C1 segment of cervical spinal cord (tissue), 14 donors: ENCODE measurements at regions not wholly inside any gene's neighbourhood (a gene's known extent, or its start where the extent isn't known, plus 50 kb on each side); places are given as distances from the start of the nearest gene placed in this dataset.

Source experiments
- DNase-seq, 14 donors: peaks; one replicate each; lab custom pipeline; 2025; lab: John Stamatoyannopoulos, UW

DNA sequence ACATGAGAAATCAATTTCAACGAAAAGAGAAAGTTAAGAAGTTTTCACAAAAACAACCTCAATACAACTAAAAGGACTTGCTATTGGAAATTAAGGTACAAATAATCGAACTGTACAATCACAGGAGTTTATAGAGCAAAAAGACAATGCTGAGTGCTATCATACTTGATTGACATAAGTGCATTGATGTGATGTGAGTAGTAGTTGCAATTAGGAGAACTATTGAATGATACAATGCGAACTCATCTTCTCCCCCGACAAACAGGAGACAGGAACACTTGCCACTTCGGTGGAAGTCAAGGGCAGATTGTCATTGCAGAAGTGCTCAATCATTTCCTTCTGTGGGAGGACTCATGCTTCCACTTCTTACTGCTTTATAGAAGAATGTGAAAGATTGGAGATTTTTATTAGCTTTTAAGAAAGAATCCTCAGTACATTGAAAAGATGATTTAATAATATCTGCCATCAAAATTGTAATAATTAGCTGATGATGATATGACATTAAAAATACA, 276.6 kb upstream of the MPDZ start:
- no peak for DNase-seq

DNA sequence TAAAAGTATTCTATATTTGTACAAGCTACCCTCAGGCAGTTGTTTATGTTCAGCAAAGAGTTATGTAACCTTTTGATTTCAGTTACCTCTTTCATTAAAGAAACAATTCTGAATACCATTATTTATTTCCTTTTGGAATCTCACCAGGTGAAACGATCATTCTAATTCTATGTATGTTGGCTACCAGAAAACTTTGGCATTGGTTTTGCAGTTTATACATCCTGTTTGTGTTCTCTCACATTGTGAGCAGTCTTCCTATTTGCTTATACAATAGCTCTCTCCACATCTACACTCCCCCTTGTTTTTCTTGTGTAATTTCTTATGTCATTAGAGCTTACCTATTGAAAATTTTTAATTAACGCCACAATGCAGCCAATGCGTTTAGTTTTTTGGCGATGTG, 276.0 kb upstream of the MPDZ start:
- DNase-seq: no peak

DNA sequence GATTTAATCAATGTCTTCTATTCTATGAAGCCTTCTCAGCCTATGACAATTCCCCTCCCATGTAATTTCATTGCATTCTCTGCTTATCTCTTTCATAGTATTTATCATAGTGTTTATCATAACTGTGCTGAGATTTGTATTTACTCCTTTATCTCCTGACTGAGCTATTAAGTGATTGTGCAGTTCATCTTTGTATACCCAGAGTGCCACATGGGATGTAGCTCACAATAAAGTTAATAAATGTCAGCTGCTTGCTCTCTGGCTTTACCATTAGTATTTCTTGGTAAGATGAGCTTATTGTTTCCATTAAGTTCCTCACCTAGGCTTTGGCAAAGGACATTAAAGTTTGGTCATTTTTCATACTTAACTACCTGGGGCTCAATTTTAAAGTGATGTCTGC, 275.1 kb upstream of the MPDZ start:
- no peak for DNase-seq

DNA sequence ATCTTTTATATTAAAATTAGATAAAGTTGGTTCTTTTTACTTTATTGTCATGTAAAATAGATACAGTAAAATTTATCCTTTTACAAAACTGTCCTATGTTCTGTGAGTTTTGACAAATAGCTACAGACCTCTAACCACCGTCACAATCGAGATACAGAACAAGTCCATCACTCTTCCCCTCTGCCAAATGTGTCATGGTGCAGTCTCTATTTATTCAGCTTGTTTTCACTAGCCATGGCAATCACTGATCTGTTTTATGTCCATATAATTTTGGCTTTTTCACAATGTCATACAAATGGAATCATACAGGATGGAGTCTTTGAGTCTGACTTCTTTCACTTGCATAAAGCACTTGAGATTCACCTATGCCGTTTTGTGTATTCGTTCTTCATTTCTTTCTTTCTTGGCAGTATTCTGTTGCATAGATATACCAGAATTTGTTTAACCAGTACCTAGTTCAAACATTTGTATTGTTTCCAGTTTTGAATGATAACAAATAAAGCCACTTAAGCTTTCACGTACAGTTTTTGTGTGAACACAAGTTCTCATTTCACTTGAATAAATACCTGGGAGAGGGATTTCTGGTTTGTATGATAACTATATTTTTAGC, 273.2 kb upstream of the MPDZ start:
- DNase-seq: no peak

DNA sequence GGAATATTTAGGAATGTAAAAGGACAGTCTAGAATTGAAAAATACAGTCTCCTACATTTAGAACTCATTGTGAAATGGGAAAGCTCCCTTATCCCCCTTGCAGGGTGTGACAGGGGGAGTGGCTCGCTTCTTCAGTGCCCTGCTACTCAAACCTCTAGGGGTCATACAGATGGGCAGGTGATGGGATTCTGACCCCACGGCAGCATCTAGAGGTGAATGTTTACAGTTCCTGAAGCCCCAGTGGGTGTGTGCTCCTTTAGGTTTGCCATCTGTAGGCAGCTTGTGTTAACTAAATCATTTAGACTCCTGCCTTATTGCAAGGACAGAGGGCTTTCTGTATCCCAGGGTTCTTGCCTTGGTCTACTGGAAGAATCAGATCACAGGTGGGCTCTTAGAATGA, 271.0 kb upstream of the MPDZ start:
- DNase-seq: no peak

DNA sequence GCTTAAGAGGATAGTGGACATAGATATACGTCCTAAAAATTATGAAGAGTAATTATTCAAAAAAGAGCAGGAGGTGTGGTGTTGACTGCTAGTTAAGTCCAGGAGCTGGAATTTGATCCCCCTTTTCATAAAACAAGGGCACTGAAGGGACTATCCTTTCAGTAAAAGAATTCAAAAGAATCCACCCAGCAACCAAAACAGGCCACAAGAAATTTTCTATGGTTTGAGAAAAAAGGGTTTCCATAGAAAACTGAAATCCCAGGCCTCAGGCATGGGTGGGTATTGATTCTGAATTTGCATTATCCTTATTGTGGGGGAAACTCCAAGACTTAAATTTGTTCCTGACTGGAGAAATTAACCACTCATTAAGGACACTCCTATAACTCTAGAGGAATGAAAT, 269.0 kb upstream of the MPDZ start:
- DNase-seq: no peak

GRCh38 chr9:13535141-13535540, 255.6 kb upstream of the MPDZ start:
- no peak for DNase-seq

DNA sequence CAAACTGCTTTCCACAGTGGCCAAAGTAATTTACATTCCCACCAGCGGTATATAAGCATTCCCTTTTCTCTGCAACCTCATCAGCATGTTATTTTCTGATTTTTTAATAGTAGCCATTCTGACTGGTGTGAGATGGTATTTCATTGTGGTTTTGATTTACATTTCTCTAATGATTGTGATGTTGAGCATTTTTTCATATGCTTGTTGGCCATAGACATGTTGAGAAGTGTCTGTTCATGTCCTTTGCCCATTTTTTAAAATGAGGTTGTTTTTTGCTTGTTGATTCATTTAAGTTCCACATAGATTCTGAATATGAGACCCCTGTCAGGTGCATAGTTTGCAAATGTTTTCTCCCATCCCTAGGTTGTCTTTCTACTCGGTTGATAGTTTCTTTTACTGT, 254.5 kb upstream of the MPDZ start:
- no peak for DNase-seq

GRCh38 chr9:13532407-13532806, 252.9 kb upstream of the MPDZ start:
- no peak for DNase-seq

- no peak for DNase-seq
Measured at GRCh38 chr9:13529321-13530104, 250.0 kb upstream of the MPDZ start.

GRCh38 chr9:13524245-13524644, 244.8 kb upstream of the MPDZ start:
- DNase-seq: no peak

- DNase-seq: no peak
Measured at GRCh38 chr9:13520069-13520468, 240.6 kb upstream of the MPDZ start.

GRCh38 chr9:13513716-13514444, 234.4 kb upstream of the MPDZ start:
- no peak for DNase-seq

- DNase-seq: no peak
Measured at GRCh38 chr9:13513286-13513685, 233.8 kb upstream of the MPDZ start.

DNA sequence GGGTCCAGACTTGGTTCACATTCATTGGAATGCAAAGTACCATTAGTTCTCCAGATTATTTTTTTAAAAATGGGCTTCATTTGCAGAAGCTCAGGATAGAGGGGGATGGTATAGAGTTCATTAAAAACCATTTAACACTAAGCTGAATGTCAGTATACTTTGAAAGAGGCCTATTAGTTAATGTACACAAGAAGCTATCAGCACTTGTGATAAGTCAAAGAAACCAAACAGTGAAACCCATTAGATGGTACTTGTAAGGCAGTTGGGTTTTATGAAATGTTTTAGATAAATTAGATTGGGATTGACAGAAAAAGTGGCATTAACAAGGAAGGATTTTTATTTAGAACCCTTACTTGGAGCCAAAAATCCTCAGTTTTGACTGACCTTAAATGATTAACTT, 229.2 kb upstream of the MPDZ start:
- DNase-seq: no peak

DNA sequence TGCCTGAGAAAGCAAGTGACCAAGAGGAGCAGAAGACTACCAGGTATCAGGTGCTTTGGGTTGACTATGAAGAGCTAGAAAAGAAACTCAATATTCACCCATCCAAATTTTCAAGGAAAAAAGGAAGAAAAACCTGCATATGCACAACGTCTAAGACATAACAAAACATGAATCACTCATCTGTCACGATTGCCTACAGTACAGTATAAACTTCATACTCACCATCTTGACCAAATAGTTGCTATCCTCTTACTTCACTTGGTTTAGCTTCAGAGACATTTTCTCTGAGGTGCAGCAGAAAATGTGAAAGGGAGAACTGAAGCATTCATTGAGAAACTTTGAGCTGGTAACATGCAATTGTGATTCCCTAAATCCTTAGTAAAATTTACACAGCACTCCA, 228.6 kb upstream of the MPDZ start:
- no peak for DNase-seq

DNA sequence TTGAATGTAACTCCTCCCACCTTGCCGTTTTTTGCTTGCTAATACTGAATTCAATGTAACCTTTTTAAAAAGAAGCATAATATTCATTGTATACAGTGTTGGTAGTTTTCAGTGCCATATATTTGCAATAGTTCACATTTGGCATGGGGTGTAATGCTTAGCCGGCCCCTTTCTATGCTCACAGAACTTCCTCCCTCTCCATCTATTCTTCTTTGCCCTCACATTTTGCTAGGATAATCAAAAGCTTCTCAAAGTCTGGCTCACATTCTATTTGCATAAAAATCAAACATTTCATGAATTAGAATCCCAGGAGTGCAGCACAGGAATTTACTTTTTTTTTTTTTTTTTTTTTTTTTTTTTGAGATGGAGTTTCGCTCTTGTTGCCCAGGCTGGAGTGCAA, 226.3 kb upstream of the MPDZ start:
- DNase-seq: no peak

DNA sequence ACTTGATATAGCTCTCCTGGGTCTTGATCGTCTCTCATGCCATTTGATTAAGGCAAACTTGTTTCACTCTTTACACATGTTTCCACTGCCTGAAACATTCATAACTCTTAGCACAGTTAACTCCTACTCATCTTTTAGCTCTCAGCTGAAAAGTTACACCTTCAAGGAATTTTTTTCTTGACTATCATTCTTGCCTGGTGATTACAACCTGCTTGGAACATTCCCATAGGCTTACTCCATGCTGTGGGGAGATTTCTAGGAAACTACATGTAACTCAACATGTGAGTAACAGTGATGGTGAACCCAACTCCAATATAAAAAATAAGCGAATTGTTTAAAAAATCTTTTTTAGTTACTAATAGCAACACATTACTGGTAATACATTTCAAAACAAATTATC, 224.1 kb upstream of the MPDZ start:
- no peak for DNase-seq

DNA sequence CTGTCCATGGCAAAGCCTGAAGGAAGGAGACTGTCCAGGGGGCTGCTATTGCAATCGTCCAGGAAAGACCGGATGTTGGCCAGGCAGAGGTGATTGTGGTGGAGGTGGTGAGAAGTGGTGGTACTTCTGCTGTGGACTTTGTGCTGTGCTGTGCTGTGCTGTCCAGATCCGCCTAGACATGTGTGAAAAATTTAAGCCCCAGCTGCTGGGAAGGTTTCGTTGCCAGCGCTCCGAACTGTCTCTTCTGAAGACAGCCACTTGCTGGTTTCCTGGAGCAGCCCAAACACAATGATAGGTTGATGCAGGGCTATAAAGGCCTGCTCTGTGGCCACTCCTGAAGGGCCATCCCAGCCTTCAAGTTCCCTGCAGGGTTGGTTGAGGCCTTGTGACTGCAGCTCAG, 223.0 kb upstream of the MPDZ start:
- DNase-seq: no peak

DNA sequence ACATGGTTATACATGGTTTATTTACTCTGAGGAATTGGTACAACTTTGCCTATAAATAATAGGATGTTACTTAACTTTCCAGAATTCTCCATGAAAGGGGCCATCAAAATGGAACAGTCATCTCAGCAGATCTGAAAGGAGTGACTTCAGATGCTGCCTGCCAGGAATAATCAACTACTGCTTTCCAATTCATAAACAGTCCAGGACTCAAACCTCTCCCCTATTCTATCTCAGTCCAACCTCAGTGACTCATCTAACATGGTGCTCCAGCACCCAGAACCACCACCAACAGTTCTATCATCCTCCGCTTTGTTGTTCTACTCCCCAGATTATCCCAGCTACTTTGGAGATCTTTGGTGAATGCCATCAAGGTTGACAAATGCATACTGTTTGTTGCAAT, 221.5 kb upstream of the MPDZ start:
- DNase-seq: no peak

DNA sequence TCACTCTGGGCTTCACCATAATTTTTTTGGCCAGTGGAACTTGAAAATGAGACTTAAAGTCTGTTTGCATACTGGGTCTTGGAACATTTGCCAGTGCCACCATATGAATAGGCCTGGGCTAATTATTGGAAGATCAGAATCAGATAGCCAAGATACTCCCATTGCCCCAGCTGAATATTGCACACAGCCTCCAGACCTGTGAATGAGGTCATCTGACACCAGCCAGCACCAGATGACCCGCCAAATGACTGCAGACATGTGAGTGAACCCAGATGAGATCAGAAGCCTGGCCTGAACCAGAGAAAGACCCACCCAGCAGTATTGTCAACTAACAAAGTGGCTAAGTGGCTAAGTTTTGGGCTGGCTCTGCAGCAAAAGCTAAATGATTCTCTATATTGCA, 220.5 kb upstream of the MPDZ start:
- no peak for DNase-seq

DNA sequence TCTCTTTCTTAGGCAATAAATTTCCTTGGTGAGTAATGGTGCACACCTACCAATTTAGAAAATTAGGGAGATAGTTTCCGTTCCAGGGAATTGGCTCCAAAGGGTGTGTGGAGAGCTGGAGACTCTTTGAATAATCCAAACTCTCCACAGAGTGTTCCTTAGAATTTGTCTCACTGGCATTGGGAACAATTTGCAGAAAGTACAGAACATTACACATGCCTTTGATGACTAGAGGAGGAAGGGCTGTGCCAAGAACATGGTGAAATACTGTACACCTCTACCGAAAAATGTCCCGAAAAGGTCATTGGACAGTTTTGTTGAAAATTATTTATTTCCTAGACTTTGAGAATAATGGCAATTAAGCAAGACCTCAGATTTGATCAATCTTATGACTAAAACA, 214.2 kb upstream of the MPDZ start:
- DNase-seq: no peak
